WI38 (cell line): ENCODE measurements at regions not wholly inside any gene's neighbourhood (a gene's known extent, or its start where the extent isn't known, plus 50 kb on each side); places are given as distances from the start of the nearest gene placed in this dataset.

ENCODE experiments used
- H3K4me3 ChIP-seq: 2 replicates; pipeline ENCODE4 v1.5.1; 2011; ENCODE audit warnings: low read depth, mild to moderate bottlenecking, control low read depth, low read length
- TF ChIP-seq, protein P1 (sequence below): IDR thresholded peaks from 2 replicates; pipeline ENCODE4 v1.5.1; 2012; ENCODE audit warnings: low read depth, mild to moderate bottlenecking, control low read depth, low read length

DNA sequence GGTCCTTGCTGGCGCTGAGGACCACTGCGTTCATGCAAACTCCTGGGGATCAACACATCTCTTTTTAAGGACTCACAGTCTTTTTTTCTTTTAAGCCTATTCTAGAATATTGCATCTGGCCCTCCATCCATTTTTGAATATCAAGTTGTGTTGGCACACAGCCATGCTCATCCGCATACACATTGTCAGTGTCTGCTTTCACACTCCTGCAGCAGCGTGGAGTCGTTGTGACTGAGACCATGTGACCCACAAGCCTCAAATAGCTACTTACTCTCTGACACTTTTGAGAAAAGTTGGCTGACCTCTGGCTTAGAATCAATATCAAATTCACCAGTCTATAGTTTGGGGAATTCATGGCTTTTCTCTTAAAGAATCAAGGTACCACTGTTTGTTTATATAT lies 191.8 kb upstream of the S100G start:
- TF ChIP-seq, protein P1, sequence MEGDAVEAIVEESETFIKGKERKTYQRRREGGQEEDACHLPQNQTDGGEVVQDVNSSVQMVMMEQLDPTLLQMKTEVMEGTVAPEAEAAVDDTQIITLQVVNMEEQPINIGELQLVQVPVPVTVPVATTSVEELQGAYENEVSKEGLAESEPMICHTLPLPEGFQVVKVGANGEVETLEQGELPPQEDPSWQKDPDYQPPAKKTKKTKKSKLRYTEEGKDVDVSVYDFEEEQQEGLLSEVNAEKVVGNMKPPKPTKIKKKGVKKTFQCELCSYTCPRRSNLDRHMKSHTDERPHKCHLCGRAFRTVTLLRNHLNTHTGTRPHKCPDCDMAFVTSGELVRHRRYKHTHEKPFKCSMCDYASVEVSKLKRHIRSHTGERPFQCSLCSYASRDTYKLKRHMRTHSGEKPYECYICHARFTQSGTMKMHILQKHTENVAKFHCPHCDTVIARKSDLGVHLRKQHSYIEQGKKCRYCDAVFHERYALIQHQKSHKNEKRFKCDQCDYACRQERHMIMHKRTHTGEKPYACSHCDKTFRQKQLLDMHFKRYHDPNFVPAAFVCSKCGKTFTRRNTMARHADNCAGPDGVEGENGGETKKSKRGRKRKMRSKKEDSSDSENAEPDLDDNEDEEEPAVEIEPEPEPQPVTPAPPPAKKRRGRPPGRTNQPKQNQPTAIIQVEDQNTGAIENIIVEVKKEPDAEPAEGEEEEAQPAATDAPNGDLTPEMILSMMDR = no peak
- no peak overlapping the region for H3K4me3 ChIP-seq

DNA sequence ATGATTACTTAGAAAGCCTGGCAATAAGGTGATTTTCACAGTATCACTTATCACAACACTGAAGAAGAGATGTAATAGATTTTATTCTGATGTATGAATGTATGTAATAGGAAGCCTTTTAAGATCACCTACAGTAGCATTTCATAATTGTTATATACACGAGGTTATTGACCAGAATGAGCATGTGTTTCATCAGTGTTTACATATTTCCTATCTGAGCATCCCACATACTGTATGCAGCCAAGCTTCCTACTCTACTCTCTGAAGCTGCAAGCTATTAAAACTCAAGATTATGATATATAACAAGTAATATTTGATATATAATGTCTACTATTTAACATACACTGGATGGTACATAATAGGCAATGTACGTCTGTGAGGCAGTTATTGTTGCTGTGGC lies 190.9 kb upstream of the S100G start:
- no peak overlapping the region for H3K4me3 ChIP-seq
- TF ChIP-seq, protein P1 = no peak

GRCh38 chrX:16461968-16462367 lies 188.0 kb upstream of the S100G start:
- no peak overlapping the region; the same call in 1 of the 2 replicates for H3K4me3 ChIP-seq
- TF ChIP-seq, protein P1 = no peak

DNA sequence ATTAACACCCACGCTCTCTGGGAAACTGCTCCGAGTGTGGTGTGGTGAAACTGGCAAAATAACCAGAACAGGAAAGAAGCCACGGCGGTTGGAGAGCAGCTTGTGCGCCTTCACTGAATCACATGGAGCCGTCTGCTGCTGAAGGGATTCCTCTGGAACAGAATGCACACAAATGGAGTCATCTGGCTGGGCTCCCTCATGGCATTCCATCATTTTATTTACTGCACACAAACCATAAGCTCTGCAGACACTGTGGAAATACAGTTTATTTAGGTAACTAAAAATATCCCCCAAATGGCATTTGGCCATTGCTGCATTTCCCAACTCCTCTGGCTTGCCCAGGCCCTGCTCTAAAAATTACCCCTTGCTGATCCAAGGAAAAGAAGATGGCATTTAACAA lies 187.0 kb upstream of the S100G start:
- TF ChIP-seq, protein P1 = no peak
- peak overlapping the region; percentile 21 for H3K4me3 ChIP-seq

DNA sequence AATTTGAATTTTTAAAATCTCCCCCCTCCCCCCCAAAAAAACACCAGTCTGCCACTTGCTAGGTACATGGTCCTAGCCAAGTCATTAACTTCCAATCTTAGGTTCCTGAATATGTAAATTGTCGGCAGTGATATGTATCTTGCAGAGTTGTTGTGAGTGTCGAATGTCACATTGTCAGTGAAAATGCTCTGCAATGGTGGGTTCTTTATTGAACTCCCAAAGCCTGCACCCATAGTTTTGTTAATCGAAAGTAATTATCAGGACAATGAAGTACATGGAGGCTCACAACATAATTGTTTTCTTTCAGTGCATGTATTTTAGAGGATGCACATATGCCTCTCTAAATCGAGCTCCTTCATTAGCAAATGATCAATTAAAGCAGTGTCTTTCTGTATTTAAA lies 185.6 kb upstream of the S100G start:
- no peak overlapping the region for H3K4me3 ChIP-seq
- TF ChIP-seq, protein P1 = no peak

- TF ChIP-seq, protein P1 = no peak
- H3K4me3 ChIP-seq = no peak overlapping the region
Observed at GRCh38 chrX:16465081-16465876, 184.7 kb upstream of the S100G start.

DNA sequence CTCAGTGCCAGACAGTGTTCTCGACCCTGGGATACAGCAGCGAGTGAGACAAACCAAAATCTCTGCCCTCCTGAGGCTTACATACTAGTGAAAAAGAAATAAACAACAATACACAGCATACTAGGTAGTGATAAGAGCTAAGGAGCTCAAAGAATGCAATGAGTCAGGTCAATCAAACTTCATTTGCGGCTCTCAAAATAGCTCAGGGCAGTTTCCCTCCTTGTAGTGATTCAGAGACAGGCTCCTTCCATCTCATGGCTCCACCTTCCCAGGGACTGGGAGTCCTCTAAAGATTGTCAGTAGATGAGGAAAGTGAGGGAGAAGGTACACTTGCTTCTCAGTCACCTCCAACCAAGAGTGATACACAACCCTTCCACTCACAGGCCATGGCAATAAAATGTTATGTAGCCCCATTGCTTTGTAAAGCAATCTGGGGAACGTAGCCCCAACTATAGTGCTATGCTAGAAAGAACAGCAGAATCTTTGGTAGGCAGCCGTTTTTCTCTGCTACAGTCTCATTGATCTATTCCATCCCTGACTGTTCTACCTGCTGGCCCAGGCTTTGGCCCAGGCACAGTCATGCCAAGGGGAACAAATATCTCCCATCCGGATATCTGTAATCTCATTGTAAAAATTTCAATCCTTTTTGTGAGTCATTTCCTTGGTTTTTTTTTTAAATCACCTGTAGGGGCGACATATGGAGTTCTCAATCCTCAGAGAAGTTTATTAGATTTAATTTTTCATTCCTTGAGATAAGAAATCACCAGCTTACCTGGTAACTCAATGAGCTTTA lies 183.1 kb upstream of the S100G start:
- TF ChIP-seq, protein P1 = no peak
- no peak overlapping the region for H3K4me3 ChIP-seq
